NCI-H2196 treated with DMSO at 0.1 percent for 48 hours (cell line): ENCODE measurements at regions not wholly inside any gene's neighbourhood (a gene's known extent, or its start where the extent isn't known, plus 50 kb on each side); places are given as distances from the start of the nearest gene placed in this dataset.

Experiments used
- DNase-seq: peaks from one replicate; lab custom pipeline; 2025; ENCODE audit not compliant: unreplicated experiment; lab: John Stamatoyannopoulos, UW

GRCh38 chr2:220202066-220202465 is 574.6 kb downstream of the SLC4A3 start:
- no peak for DNase-seq

GRCh38 chr2:220209093-220209492 is 581.7 kb downstream of the SLC4A3 start:
- DNase-seq: no peak

GRCh38 chr2:220209751-220210150 is 582.3 kb downstream of the SLC4A3 start:
- no peak for DNase-seq

DNA sequence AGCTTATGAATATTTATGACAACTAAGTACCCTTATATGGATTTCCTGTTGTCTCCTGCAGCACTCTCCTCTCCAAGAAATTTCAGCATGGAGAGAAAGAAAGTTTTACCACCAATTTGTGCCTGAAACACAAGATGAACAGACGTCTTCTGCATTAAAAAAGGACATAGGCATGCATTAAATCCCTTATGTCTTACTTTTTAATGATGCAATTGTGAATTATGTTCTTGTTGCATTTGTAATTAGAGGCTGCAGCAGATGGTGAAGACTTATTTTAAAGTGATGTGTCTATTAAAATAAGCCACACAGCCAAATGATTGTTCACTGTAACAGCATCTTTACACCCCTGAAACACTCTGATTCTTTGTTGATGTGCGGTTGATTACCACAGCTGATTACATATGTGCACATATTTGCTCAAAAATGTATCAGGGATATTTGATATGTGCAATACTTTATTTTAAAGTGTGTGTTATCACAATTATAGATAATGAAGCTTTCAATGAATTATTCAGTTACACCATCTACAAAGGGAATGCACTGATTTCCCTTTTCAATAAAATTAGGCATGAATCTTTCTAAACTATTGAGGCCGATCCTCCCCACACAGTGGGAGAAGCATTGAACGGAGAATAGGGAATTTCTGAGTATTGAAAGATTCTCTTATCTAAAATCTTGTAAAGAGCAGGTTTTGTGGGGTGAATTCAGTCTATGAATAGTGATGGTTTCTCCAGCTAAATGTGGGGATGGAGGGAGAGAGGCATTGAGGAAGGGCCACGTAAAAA is 585.1 kb downstream of the SLC4A3 start:
- DNase-seq: no peak

DNA sequence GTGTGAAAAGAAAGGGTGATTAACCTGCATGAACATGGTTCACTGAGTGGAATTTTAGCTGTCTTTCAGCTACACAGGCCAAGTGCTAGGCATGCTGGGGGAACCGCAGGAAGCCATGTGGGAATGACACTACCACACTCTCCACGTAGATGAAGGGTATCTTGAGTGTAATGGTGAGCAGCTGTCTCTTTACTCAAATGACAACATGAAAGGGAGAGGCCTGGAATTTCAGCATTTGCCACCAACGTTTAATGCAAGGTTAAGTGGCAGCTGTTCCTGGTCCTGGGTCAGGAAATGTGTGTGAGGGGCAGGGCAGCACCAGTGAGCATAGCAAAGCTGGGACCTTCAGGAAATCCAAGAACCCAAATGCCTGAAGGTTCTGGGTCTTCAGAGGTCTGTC is 588.4 kb downstream of the SLC4A3 start:
- no peak for DNase-seq

- DNase-seq: no peak
These were observed 591.9 kb downstream of the SLC4A3 start for GRCh38 chr2:220219371-220219770.

- no peak for DNase-seq
These were observed 592.6 kb downstream of the SLC4A3 start for GRCh38 chr2:220220009-220220408.

DNA sequence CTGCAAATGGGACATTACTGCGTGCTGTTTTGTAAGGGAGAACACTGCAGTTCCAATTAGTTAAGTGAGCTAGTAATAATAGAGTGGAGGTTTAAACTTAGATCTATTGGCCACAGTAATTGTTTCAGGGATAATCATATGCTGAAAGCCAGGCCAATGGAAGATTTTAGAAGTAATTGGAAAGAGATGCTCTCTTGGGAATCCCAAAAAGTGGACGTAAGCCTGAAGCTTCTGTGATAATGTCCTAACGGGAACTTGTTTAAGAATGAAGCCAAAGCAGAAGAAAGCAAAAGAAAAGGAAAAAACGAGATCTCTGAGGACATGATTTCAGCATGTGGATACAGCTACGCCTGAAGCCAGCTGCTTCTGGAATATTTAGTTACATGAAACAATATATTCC is 594.6 kb downstream of the SLC4A3 start:
- DNase-seq: no peak

- no peak for DNase-seq
These were observed 597.5 kb downstream of the SLC4A3 start for GRCh38 chr2:220224691-220225543.

DNA sequence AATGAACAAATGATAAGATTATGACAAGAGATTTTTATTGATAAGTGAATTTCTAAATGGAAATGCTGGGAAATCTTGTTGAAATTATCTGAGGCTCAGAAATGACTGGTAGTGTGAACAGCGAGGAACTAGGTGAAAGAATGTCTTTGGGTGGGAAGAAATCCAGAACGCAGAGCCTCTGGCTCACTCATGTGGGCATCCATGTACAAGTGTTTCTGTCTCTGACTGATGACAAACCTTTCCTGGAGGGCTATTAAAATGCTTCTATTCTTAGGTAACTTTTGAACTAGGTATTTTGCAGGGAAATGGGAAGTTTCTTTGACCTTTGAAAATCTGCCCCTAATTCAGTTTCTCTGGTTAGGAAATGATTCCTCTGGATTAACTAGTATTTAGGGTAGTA is 598.6 kb downstream of the SLC4A3 start:
- no peak for DNase-seq

DNA sequence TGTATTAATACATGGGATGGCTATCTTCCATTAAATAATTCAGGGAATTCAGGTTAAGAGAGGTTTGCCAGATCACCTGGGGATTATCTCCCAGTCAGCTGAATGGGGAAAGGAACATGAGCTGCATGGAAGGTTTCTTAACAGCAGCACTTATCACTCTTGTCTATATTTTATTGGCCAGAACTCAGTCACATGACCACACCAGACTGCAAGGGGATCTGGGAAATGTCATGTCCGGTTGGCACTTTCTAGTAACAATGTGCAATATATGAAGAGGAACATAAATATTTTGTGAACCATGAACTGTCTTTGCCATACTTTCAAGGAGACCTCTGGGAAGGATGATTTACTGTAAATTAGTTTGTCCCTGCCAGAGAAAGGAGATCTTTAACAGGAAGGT is 599.1 kb downstream of the SLC4A3 start:
- no peak for DNase-seq

- DNase-seq: no peak
These were observed 600.0 kb downstream of the SLC4A3 start for GRCh38 chr2:220227266-220227920.

DNA sequence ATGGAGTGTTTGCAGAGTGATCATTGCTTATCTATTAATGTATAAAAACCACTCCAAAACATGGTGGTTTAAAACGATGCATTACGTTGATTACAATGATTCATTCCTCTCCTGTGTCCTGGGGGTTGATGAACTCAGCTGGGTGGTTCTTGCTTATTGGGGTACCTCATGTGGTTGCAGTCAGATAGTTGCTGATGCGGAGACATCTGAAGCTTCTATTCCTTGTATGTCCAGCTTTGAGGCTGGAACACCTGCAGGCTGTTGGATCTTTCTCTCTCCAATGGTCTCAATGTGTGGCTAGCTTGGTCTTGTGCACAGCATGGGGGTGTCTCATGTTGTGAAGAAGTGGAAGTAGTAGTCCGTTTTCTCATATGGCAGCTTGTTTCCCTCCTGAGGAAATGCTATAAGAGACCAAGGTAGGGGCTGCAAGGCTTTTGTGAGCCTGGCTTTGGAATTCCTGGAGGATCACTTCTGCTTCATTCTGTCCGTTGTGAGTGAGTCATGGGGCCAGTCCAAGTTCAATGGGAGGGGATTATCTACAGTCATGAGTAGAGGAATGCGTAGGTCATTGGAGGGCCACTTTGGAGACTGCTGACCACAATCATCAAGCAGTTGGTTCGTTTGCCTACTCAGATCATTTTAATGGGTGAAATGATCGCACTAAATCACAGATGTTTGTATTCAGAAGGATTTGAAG is 601.0 kb downstream of the SLC4A3 start:
- no peak for DNase-seq

DNA sequence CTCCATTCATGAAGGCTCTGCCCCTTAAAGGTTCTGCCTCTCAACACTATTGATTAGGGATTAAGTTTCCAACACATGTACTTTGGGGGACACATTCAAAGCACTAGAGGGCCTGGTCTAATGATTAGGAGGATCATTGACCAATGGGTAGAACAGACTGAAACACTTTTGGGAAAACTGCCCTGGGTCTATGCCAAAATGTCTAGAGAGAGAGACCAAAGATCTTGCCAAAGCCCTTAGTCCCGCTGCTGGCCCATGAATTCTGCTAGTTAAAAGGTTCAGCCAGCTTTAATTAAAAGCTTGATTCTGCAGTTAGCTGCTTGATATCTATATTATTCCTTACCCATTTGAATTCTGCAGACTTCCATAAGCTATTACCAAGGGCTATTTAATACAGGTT is 613.2 kb downstream of the SLC4A3 start:
- DNase-seq: no peak

GRCh38 chr2:220241423-220241822 is 614.0 kb downstream of the SLC4A3 start:
- DNase-seq: no peak

GRCh38 chr2:220243571-220243970 is 616.1 kb downstream of the SLC4A3 start:
- DNase-seq: no peak

- DNase-seq: no peak
These were observed 619.0 kb downstream of the SLC4A3 start for GRCh38 chr2:220246386-220246785.

- no peak for DNase-seq
These were observed 620.3 kb downstream of the SLC4A3 start for GRCh38 chr2:220247588-220248350.

GRCh38 chr2:220259662-220260061 is 632.2 kb downstream of the SLC4A3 start:
- DNase-seq: no peak

DNA sequence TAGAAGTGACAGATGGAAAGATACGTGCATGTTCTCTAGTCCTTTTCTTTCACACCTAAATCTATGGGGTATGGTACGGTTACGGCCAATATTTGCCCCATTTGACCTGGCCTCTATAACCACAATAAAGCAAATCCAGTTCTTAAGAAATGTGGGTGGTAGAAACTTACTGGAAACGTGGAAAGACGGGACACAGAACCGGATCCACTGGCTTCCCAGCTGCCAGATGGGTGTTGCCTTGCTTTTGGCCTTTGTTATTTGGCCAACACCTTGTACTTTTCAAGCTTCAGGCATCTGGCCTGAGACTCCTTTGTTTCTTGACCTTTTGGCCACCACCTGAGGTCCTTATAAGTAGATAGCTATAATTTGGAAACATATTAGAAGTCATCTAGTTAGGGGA is 635.9 kb downstream of the SLC4A3 start:
- DNase-seq: no peak
